ENCODE measurements at regions not wholly inside any gene's neighbourhood (a gene's known extent, or its start where the extent isn't known, plus 50 kb on each side); places are given as distances from the start of the nearest gene placed in this dataset.
"Not testable (repeated sequence)": the region's sequence is repeated elsewhere in the genome, so short reads cannot be mapped to it uniquely, and the experiment has no call there.

GRCh38 chr12:59446116-59446515, 149.7 kb upstream of the SLC16A7 start:
- no peak for DNase-seq (ENCODE audit: low read depth, low spot score)
- Histone ChIP-seq H3K4me1 (ENCODE audit: insufficient read depth, insufficient read length) (no peaks in the 10 kb centered on the region), H3K36me3 (ENCODE audit: insufficient read depth, insufficient read length, low read length) (no peaks in the 10 kb centered on the region), H3K27me3 (ENCODE audit: insufficient read depth, insufficient read length) (no peaks in the 10 kb centered on the region), H3K9ac (ENCODE audit: insufficient read length, low read depth) (no peak overlapping the region), H3K9me3 (ENCODE audit: insufficient read depth, low read length) (0 out of 2 replicates have a peak, but pooled peaks cover 7% of the 10 kb centered on the region), H3K4me3 (ENCODE audit: insufficient read length, low read depth) (no peak overlapping the region)
- TF ChIP-seq YY1 (IDR thresholded peaks at IDR 0.05; ENCODE audit: insufficient read depth, insufficient read length) (no peak), ZNF274 (IDR thresholded peaks at IDR 0.05; ENCODE audit: low read depth, low read length) (no peak), SUZ12 (IDR thresholded peaks at IDR 0.05; ENCODE audit: extremely low read depth, insufficient read depth, insufficient read length) (no peak)

GRCh38 chr12:59444932-59445331, 150.9 kb upstream of the SLC16A7 start:
- no peak for TF ChIP-seq YY1 (IDR thresholded peaks at IDR 0.05; ENCODE audit: insufficient read depth, insufficient read length)
- no peak for TF ChIP-seq SUZ12 (IDR thresholded peaks at IDR 0.05; ENCODE audit: extremely low read depth, insufficient read depth, insufficient read length)
- TF ChIP-seq ZNF274 (IDR thresholded peaks at IDR 0.05; ENCODE audit: low read depth, low read length): no peak
- H3K27me3 ChIP-seq (ENCODE audit: insufficient read depth, insufficient read length): no peaks in the 10 kb centered on the region
- H3K4me3 ChIP-seq (ENCODE audit: insufficient read length, low read depth): no peak overlapping the region
- H3K9ac ChIP-seq (ENCODE audit: insufficient read length, low read depth): no peak overlapping the region
- no peaks in the 10 kb centered on the region for H3K36me3 ChIP-seq (ENCODE audit: insufficient read depth, insufficient read length, low read length)
- H3K9me3 ChIP-seq (ENCODE audit: insufficient read depth, low read length): peaks cover 18% of the 10 kb centered on the region
- DNase-seq (ENCODE audit: low read depth, low spot score): no peak
- no peaks in the 10 kb centered on the region for H3K4me1 ChIP-seq (ENCODE audit: insufficient read depth, insufficient read length)

DNA sequence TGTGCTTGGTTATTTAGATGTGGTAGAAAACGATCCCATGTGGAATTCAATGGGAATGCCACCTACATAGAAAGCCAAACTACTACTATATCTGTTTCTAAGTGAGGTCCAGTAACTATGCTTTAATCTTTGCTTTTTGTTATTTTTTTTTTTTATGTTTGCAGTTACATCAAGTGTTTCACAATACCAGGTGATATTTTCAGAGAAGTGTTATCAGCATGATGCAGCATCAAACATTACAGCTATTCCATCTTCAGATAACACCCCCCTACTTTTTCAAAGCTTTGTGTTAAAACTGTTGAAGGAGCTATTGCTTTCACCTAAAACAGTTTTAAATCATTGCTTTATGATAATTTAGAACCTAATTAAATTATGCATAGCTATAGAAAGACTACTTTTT, 163.8 kb upstream of the SLC16A7 start:
- TF ChIP-seq YY1 (IDR thresholded peaks at IDR 0.05; ENCODE audit: insufficient read depth, insufficient read length): no peak
- TF ChIP-seq ZNF274 (IDR thresholded peaks at IDR 0.05; ENCODE audit: low read depth, low read length): no peak
- TF ChIP-seq SUZ12 (IDR thresholded peaks at IDR 0.05; ENCODE audit: extremely low read depth, insufficient read depth, insufficient read length): no peak

DNA sequence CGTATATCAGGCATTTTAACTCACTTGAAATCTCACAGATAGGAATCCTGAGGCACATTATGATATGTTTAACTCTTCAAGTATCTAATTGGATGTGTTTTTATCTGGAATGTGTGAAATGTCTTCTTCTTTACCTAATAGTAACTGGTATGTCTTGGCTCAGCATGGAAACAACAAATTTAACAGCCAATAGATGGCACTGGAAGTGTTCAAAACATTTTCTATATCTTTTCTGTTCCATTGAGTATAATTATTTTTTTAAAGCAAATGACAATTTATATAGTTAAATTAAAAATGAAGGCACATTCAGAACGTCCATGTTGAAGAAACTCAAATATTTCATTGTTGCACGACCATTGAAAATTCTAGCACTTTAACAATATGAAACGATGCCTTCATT, 164.6 kb upstream of the SLC16A7 start:
- H3K27me3 ChIP-seq (ENCODE audit: insufficient read depth, insufficient read length): no peaks in the 10 kb centered on the region
- H3K9me3 ChIP-seq (ENCODE audit: insufficient read depth, low read length): no peaks in the 10 kb centered on the region
- H3K4me3 ChIP-seq (ENCODE audit: insufficient read length, low read depth): no peak overlapping the region
- H3K36me3 ChIP-seq (ENCODE audit: insufficient read depth, insufficient read length, low read length): no peaks in the 10 kb centered on the region
- no peaks in the 10 kb centered on the region for H3K4me1 ChIP-seq (ENCODE audit: insufficient read depth, insufficient read length)
- TF ChIP-seq ZNF274 (IDR thresholded peaks at IDR 0.05; ENCODE audit: low read depth, low read length) (no peak), YY1 (IDR thresholded peaks at IDR 0.05; ENCODE audit: insufficient read depth, insufficient read length) (no peak), SUZ12 (IDR thresholded peaks at IDR 0.05; ENCODE audit: extremely low read depth, insufficient read depth, insufficient read length) (no peak)
- H3K9ac ChIP-seq (ENCODE audit: insufficient read length, low read depth): no peak overlapping the region
- DNase-seq (ENCODE audit: low read depth, low spot score): no peak

More for the DNA sequence above, 163.8 kb upstream of the SLC16A7 start:
- no peaks in the 10 kb centered on the region for H3K9me3 ChIP-seq (ENCODE audit: insufficient read depth, low read length)
- H3K4me1 ChIP-seq (ENCODE audit: insufficient read depth, insufficient read length): no peaks in the 10 kb centered on the region
- H3K27me3 ChIP-seq (ENCODE audit: insufficient read depth, insufficient read length): no peaks in the 10 kb centered on the region
- no peak for DNase-seq (ENCODE audit: low read depth, low spot score)
- H3K4me3 ChIP-seq (ENCODE audit: insufficient read length, low read depth): no peak overlapping the region
- no peaks in the 10 kb centered on the region for H3K36me3 ChIP-seq (ENCODE audit: insufficient read depth, insufficient read length, low read length)
- no peak overlapping the region for H3K9ac ChIP-seq (ENCODE audit: insufficient read length, low read depth)

- TF ChIP-seq SUZ12 (IDR thresholded peaks at IDR 0.05; ENCODE audit: extremely low read depth, insufficient read depth, insufficient read length) (no peak), YY1 (IDR thresholded peaks at IDR 0.05; ENCODE audit: insufficient read depth, insufficient read length) (no peak), ZNF274 (IDR thresholded peaks at IDR 0.05; ENCODE audit: low read depth, low read length) (no peak)
- no peaks in the 10 kb centered on the region for H3K4me1 ChIP-seq (ENCODE audit: insufficient read depth, insufficient read length)
- no peaks in the 10 kb centered on the region for H3K36me3 ChIP-seq (ENCODE audit: insufficient read depth, insufficient read length, low read length)
- no peaks in the 10 kb centered on the region for H3K9me3 ChIP-seq (ENCODE audit: insufficient read depth, low read length)
- H3K9ac ChIP-seq (ENCODE audit: insufficient read length, low read depth): no peak overlapping the region
- H3K4me3 ChIP-seq (ENCODE audit: insufficient read length, low read depth): no peak overlapping the region
- no peak for DNase-seq (ENCODE audit: low read depth, low spot score)
- no peaks in the 10 kb centered on the region for H3K27me3 ChIP-seq (ENCODE audit: insufficient read depth, insufficient read length)
Measured at GRCh38 chr12:59429766-59430165, 166.1 kb upstream of the SLC16A7 start.

GRCh38 chr12:59425798-59426197, 170.0 kb upstream of the SLC16A7 start:
- no peak overlapping the region for H3K4me3 ChIP-seq (ENCODE audit: insufficient read length, low read depth)
- no peaks in the 10 kb centered on the region for H3K36me3 ChIP-seq (ENCODE audit: insufficient read depth, insufficient read length, low read length)
- H3K9me3 ChIP-seq (ENCODE audit: insufficient read depth, low read length): no peaks in the 10 kb centered on the region
- no peaks in the 10 kb centered on the region for H3K27me3 ChIP-seq (ENCODE audit: insufficient read depth, insufficient read length)
- no peak for DNase-seq (ENCODE audit: low read depth, low spot score)
- H3K9ac ChIP-seq (ENCODE audit: insufficient read length, low read depth): no peak overlapping the region
- no peaks in the 10 kb centered on the region for H3K4me1 ChIP-seq (ENCODE audit: insufficient read depth, insufficient read length)
- no peak for TF ChIP-seq YY1 (IDR thresholded peaks at IDR 0.05; ENCODE audit: insufficient read depth, insufficient read length)
- no peak for TF ChIP-seq SUZ12 (IDR thresholded peaks at IDR 0.05; ENCODE audit: extremely low read depth, insufficient read depth, insufficient read length)
- TF ChIP-seq ZNF274 (IDR thresholded peaks at IDR 0.05; ENCODE audit: low read depth, low read length): no peak

GRCh38 chr12:59424666-59425065, 171.2 kb upstream of the SLC16A7 start:
- H3K27me3 ChIP-seq (ENCODE audit: insufficient read depth, insufficient read length); H3K36me3 ChIP-seq (ENCODE audit: insufficient read depth, insufficient read length, low read length); H3K9ac ChIP-seq (ENCODE audit: insufficient read length, low read depth); DNase-seq (ENCODE audit: low read depth, low spot score); H3K4me3 ChIP-seq (ENCODE audit: insufficient read length, low read depth); H3K9me3 ChIP-seq (ENCODE audit: insufficient read depth, low read length); H3K4me1 ChIP-seq (ENCODE audit: insufficient read depth, insufficient read length): not testable (repeated sequence)

DNA sequence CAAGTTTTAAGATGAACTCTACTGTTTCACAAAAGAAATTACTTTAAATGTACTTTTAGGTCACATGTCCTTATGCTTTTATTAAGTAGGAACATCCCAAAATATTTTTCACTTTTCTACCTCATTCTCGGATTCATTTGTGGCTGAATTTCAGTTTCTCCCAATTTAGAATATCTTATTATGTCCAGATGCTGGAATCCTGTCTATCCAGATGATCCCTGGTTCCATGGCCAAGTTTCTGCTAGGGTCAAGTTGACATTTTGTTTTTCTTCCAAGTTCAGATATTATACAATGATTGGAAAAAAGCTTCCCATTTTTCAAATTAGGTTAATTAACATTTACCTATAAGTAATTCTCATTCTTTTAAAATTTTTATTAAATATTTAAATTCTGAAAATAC, 181.8 kb upstream of the SLC16A7 start:
- TF ChIP-seq YY1 (IDR thresholded peaks at IDR 0.05; ENCODE audit: insufficient read depth, insufficient read length) (no peak), SUZ12 (IDR thresholded peaks at IDR 0.05; ENCODE audit: extremely low read depth, insufficient read depth, insufficient read length) (no peak), ZNF274 (IDR thresholded peaks at IDR 0.05; ENCODE audit: low read depth, low read length) (no peak)
- no peak overlapping the region for H3K4me3 ChIP-seq (ENCODE audit: insufficient read length, low read depth)
- H3K9me3 ChIP-seq (ENCODE audit: insufficient read depth, low read length): no peaks in the 10 kb centered on the region
- no peaks in the 10 kb centered on the region for H3K27me3 ChIP-seq (ENCODE audit: insufficient read depth, insufficient read length)
- DNase-seq (ENCODE audit: low read depth, low spot score): no peak
- no peaks in the 10 kb centered on the region for H3K4me1 ChIP-seq (ENCODE audit: insufficient read depth, insufficient read length)
- no peak overlapping the region for H3K9ac ChIP-seq (ENCODE audit: insufficient read length, low read depth)
- no peaks in the 10 kb centered on the region for H3K36me3 ChIP-seq (ENCODE audit: insufficient read depth, insufficient read length, low read length)

Data from NT2/D1 (cell line).